ENCODE measurements at regions not wholly inside any gene's neighbourhood (a gene's known extent, or its start where the extent isn't known, plus 50 kb on each side); places are given as distances from the start of the nearest gene placed in this dataset.

GRCh38 chr6:105622226-105622625 is 219.3 kb upstream of the PREP start:
- TF ChIP-seq POLR2A (IDR thresholded peaks at IDR 0.05) = no peak
- no peak for TF ChIP-seq CTCF (IDR thresholded peaks at IDR 0.05)
